Stromal cell of bone marrow (primary cell): ENCODE measurements at regions not wholly inside any gene's neighbourhood (a gene's known extent, or its start where the extent isn't known, plus 50 kb on each side); places are given as distances from the start of the nearest gene placed in this dataset.
"Not testable (repeated sequence)": the region's sequence is repeated elsewhere in the genome, so short reads cannot be mapped to it uniquely, and the experiment has no call there.

Experiments
- DNase-seq: peaks from one replicate; pipeline ENCODE4 v3.0.0-alpha.2; 2012; ENCODE audit warnings: low read depth

DNA sequence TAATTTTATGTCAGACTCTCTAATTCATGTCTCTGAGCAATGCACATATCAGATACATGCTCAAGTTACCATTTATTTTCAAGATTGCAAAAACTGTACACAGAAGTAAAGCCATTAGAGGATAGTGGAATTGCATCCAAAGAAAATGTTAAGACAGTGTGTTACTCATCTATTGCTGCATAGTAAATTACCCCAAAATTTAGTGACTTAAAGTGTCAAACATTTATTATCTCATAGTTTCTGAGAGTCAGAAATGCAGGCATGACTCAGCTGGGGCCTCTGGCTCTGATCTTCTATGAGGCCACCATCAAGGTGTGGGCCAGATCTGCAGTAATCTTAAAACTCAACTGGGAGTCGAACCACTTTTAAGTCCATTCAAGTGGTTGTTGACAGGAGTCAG, 275.2 kb downstream of the QDPR start:
- DNase-seq: peak; percentile 75

GRCh38 chr4:17234678-17235077, 277.2 kb downstream of the QDPR start:
- no peak for DNase-seq

- DNase-seq: peak; percentile 56
Observed at GRCh38 chr4:17232566-17233253, 279.2 kb downstream of the QDPR start.

- not testable (repeated sequence) for DNase-seq
Observed at GRCh38 chr4:17231880-17232475, 279.9 kb downstream of the QDPR start.

DNA sequence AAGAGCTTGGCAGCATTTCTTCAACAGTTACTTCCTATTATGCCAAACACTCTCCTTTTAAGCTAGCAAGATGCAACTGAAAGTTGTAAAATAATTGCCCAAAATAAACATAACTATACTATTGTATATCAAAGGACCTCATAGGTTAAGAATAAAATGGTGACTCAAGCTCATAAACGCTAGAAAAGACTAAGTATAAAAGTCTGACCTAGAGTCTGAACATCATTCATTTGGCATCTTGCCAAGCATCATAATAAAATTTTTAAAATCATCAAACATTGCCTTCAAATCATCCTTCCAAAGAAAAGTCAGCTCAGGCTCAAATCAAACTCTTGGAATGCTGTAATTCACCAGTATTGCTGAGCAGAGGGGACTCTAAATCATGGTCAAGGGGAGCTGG, 281.2 kb downstream of the QDPR start:
- DNase-seq: no peak

DNA sequence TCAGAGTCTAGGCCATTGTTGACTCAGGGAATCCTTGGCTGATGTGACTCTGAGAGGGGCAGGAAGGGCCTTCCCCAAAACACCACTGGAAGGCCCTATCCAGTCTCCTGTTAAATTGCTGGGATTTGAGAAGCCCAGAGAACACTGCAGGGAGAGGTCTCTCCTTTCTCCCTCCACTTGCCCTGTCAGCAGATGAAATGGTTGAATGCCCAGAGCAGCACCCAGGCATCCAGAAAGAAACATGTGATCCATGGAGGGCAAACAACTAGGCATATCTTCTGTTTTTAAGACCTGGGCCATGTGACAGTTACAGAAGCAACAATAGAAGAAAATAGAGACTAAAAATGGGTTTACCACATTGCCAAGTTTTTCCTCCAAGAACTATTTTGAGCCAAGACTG, 291.1 kb downstream of the QDPR start:
- DNase-seq: no peak

- DNase-seq: no peak
Observed at GRCh38 chr4:17218786-17219185, 293.1 kb downstream of the QDPR start.

DNA sequence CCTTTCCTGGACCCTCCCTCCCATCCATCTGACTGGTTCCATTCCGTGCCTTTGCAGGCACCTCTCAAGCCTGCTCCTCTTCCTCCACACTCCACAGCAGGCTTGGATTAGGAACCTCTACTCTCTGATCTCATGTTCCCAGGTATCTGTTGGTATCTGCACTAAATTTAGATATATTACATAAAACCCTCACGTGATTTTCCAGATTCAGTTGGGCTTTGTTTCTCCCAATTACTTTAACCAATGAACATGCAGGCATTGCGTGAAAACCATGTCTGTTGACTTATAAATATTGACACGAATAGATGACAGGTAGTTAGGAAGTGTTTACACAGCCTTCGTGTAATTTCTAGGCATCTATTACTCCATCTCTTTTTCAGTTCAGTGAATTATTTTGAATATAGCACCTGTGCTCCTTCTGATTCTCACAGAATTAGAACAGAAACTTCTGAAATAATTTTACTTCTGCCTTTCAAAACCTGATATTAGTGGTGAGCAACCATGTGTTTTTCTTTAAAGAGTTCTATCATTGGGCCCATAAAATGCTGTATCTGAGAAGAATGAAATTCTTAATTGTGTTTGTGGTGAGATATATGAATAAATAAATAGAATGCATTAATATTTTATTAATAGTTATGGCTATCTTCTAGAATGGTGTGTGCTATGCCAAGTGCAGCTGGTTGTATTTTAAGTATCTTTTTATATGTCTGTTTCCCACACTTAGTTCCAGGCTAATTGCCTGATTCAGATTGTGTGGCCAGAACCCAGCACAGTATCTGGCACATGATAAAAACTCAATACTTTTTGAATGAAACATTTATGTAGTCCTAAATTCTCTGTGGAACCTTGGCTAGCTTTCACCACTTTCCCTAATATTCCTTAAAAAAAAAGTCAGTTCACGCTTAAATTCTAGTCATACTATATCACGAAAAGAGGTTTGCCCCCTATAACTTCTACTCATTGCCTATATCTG, 304.8 kb downstream of the QDPR start:
- peak; percentile 25 for DNase-seq

- no peak for DNase-seq
Observed at GRCh38 chr4:17204908-17205307, 306.5 kb upstream of the LDB2 start.

DNA sequence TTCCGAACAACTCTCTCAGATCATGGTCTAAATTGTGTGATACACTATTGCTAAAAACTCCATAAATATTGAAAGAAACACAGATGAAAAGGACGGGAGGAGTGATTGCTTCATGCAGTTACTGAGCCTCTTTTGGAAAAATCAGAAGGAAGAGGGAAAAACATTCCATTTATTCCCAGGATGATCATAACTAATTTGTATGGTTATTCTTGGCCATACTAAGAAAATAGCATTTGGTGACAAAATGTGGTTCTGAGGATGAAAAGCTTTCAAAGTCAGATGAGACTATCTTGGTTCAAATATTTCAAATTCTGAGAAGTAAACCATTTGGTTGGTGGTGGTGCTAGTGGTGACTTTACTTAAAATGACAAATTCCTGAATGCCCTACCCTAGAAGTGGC, 305.4 kb upstream of the LDB2 start:
- DNase-seq: peak; percentile 28

DNA sequence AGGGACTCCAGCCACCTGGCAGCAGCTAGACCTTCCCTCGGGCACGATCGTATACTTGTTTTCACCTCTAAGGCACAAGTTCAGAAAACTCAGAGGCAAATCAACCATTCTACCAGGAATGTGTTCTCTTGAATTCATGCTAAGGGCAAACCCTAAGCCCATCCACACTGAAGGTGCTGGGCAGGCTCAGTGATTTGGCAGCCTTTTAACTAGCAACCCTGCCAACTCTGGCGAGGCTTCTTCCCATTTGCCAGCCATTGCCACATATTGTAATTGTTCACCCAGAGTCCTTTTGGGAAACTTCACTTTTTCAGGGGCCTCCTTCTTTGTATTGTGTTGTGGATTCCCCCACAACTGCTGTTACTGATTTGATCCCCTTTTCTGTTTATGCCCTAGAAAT, 298.6 kb upstream of the LDB2 start:
- no peak for DNase-seq

GRCh38 chr4:17195461-17196275, 297.2 kb upstream of the LDB2 start:
- DNase-seq: no peak

DNA sequence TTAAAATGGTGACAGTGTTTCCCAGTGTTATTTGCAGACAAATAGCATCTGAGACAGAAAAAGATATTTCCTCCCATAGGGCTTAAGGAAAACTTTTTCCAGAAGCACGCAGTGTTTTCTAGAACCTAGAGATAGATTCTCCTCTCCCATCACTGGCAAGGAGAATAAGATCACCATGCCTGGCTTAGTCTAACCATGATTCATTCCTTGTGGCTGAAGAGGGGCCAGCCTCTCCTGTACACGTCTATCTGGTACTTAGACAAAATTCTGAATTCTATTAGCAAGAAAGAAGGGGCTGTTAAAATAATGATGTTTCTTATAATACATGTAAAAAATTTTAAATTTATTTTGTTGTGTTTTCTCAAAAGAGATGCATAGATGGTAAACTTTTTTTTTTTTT, 296.1 kb upstream of the LDB2 start:
- no peak for DNase-seq

DNA sequence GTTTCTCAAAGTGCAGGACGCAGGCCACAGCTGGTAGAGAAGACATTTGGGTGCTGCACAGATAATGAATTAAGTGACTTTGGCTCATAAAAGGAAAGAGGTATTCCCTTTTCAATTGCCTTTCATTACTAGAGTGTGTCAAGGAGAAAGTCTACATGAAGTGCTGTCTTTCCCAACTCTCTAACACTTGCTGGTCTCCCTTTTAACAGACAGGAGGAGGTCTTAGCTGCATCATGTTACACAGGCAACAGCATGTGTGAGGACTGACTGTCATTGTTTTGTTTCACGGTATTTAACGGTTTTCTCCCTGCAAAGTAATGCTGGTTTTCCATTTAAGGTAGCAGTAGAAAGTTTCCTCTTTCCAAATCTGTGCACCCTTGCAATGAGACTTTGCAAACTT, 291.3 kb upstream of the LDB2 start:
- DNase-seq: no peak

- DNase-seq: no peak
Observed at GRCh38 chr4:17189401-17189720, 290.9 kb upstream of the LDB2 start.

DNA sequence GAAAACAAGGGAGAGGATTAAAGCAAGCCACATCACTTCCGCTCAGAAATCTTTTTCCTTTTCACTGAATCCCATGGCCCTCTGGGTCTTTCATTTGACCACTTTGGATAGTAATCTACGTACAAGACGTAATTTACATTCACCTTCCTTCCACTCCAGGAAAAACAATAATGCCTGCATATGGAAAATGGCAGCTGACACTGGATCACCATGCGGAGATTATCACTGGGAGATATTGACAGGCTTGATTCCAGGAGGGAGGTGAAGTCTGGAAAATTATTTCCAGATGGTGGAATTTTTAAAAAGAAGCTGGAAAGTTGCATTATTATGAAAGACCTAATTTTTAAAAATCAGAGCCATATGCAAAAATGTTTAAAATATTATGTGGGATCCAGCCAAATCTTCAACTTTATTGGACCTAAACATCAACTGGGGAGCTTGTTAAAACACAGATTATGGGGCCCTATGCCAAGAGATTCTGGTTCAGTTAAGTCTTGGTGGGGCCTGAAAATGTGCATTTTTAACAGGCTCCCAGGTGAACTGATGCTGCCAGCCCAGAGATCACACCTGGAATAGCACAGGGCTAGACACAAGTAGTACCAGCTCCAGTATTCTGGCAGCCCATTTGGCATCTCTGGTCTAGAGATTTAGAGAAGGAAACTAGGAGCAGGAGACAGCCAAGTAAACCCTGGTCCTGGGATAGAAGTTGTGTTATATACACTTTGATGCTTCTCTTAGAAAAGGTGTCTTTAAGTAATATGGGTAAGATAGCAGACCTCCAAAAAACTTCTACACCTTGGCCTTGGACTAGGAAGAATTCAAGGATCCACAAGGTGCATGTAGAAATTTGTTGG, 290.3 kb upstream of the LDB2 start:
- DNase-seq: no peak

GRCh38 chr4:17188125-17188524, 289.7 kb upstream of the LDB2 start:
- no peak for DNase-seq

DNA sequence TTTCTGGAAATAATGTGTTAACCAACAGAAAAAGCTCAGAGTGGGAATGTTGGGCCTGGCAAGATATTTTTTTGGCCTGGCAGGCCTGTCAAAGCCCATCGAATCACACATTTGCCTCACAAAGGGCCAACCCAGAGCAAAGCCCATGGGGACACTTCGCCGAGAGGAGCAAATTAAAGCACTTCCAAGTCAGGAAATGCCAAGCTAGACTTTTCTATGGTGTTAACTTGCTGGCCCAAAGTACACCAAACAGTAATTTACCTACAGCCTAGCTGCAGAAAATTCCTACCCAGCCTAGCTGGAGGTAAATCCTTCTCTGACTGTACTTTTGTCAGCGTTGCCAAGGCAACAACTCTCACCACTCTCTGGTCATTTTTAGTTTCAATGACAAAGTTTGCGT, 288.6 kb upstream of the LDB2 start:
- DNase-seq: no peak

GRCh38 chr4:17182888-17183287, 284.4 kb upstream of the LDB2 start:
- DNase-seq: no peak

GRCh38 chr4:17174751-17175150, 276.3 kb upstream of the LDB2 start:
- DNase-seq: no peak

- DNase-seq: no peak
Observed at GRCh38 chr4:17173300-17173699, 274.9 kb upstream of the LDB2 start.
